ENCODE measurements at regions not wholly inside any gene's neighbourhood (a gene's known extent, or its start where the extent isn't known, plus 50 kb on each side); places are given as distances from the start of the nearest gene placed in this dataset.

DNA sequence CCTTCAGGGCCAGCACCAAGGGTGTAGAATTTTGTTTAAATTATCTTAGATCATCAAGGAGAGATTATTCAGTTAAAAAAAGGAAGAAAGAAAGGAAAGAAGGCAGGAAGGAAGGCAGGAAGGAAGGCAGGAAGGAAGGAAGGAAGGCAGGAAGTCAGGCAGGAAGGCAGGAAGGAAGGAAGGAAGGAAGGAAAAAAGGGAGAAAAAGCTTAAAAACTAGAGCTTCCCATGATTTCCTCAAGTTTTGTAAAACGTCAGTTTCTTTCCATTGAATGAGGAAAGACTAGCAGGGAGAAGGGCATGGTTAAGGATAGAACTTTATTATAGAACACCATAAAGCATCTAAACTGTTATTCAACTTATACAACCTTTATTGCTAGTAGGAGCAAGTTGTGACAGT is 2672.0 kb upstream of the PCDH20 start:
- DNase-seq = no peak

DNA sequence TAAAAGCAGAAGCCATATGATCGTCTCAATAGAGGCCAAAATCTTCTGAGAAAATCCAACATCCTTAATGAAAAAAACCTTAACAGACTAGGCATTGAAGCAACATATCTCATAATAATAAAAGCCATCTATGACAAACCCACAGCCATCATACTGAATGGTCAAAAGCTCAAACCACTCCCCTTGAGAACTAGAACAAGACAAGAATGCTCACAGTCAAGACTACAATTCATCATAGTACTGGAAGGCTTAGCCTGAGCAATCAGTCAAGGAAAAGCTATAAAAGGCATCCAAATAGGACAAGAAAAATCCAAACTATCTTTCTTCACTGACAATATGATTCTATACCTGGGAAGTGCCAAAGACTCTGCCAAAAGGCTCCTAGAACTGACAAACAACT is 2668.2 kb upstream of the PCDH20 start:
- DNase-seq = no peak

DNA sequence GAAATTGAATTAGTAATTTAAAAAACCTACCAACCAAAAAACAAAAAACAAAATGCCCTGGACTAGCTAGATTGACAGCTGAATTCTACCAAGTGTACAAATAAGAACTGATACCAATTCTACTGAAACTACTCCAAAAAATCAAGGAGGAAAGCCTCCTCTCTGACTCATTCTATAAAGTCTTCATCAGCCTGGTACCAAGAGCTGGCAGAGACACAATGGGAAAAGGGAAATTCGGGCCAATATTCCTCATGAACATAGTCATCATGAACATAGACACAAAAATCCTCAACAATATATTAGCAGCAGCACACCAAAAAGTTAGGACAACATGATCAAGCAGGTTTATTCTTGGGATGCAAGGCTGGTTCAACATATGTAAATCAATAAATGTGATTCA is 2667.7 kb upstream of the PCDH20 start:
- no peak for DNase-seq

DNA sequence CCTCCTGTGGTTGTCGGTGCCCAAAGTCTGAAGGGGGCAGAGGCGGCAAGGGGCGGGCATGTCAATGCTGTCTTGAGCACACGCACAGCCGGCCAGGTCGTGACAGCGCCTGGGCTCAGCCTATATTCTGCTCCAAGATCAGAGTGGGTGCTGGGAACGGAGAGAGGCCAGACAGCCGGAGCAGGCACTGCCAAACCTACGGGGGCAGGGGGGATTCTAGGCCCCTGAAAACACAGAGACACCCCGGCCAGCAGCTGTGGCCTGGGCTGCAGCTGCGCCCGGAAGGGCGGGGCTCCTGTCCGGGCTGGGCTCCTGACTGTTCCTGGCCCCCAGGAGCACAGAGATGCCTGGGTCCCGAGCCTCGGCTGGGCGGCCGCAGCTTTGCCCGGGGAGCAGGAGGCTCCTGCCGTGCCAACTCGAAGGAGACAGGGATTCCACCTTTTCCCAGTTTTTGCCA is 2662.9 kb upstream of the PCDH20 start:
- no peak for DNase-seq

DNA sequence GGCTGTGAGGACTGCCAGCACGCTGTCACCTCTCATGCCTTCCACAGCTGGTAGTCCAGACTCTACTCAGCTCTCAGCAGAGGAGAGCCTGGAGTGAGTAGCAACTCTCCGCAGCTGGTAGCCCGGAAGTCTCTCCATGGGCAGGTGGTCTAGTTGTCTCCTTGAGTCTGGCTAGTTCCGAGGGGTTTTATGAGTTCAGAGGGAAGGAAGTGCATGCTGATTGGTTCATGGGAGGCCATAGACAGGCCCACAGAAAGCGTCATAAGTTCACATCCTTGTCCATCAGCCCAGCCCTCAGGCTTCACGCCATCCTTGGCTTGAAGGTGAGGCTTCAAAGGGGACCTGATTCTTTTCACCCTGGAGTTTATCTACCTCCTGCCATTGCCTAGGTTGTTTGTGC is 2662.4 kb upstream of the PCDH20 start:
- DNase-seq = peak; percentile 93

DNA sequence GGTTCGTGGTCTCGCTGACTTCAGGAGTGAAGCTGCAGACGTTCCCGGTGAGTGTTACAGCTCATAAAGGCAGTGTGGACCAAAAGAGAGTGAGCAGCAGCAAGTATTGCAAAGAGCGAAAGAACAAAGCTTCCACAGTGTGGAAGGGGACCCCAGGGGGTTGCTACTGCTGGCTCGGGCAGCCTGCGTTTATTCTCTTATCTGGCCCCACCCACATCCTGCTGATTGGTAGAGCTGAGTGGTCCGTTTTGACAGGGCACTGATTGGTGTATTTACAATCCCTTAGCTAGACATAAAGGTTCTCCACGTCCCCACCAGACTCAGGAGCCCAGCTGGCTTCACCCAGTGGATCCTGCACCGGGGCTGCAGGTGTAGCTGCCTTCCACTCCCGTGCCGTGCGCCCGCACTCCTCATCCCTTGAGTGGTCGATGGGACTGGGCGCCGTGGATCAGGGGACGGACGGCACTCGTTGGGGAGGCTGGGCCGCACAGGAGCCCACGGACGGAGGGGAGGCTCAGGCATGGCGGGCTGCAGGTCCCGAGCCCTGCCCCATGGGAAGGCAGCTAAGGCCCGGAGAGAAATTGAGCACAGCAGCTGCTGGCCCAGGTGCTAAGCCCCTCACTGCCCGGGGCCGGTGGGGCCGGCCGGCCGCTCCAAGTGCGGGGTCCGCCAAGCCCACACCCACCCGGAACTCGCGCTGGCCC is 2661.6 kb upstream of the PCDH20 start:
- DNase-seq = peak; percentile 22

DNA sequence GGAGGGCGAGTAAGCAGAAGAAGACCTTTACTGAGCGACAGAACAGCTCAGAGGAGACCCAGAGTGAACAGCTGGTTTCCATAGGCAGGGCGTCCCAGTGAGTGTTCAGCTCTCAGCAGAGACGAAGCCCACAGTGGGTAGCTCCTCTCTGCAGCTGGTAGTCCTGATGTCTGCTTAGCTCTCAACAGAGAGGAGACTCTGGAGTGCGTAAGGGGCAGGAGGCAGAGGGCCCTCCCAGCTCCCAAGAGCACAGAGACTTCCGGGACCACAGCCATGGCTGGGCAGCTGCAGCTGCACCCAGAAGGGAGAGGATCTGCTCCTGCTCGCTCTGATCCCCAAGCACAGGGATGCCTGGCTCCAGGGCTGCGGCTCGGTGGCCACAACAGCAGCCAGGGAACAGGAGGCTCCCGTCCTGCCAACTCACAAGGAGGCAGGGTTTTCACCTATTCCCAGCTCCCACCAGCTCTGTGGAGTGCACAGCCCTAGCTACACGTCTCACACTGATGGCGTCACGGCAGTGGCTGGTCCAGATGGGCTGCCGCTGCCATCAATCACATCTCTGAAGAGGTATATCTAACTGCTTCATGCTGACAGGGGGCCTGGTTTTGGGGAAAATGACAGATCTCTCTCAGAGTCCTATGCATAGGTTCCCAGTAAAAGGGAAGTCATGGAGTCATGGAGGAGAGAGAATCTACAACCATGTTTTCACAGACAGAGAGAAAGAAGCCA is 2660.1 kb upstream of the PCDH20 start:
- DNase-seq = peak; percentile 56

DNA sequence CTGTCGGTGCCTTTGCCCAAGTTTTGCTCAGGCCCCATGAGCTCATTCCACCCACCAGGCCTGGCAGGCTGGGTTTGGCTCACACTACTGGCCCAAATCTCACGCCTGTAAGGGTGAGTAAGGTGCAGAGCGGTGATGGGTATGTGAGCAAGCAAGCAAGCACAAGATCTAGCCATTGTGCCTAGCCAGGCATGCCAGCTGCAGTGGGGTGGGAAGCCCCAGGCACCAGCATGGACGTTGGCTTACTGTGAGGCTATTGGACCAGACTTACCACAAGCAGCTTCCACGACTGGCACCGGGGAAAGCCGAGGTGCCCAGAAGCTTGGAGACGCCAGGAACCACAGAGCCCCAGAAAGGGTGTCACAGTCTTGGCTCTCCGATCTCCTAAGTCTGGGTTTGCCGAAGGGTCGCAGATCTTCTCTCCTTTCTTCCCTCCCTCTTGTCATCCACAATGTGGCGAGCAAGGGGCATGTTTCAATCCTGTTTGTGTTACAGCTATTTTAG is 2659.4 kb upstream of the PCDH20 start:
- DNase-seq = no peak

DNA sequence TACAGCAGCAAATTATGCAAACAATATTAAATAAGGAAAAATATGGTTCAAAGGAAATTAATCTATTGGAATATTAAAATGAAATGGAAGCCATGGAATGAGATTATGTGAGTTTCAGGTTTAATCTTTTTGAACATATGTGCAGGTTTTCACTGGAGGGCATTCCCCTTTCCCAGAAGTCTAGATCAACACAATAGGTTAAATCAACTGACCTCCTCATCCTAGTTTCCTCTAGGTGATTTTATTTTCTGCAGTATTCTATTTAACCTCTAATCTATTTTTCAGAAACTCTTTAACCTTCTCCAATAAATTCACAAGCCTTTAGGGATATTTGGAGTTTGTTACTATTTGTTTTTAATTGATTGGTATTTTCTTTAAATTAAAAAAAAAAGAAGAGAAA is 2657.6 kb upstream of the PCDH20 start:
- DNase-seq = no peak

DNA sequence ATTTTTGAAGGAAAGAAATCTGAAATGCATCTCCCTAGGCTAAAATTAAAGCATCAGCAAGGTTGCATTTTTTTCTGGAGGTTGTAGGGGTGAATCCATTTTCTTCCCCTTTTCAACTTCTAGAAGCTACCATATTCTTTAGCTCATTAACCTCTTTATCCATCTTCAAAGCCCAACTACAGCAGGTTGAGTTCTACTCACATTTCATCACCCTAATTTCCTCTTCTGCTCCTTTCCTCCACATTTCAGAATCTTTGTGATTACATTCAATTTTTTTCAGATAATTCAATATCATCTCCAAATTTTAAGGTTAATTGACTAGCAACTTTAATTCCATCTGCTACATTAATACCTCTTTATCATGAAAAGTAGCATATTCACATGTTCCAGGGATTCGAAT is 2655.7 kb upstream of the PCDH20 start:
- DNase-seq = no peak

DNA sequence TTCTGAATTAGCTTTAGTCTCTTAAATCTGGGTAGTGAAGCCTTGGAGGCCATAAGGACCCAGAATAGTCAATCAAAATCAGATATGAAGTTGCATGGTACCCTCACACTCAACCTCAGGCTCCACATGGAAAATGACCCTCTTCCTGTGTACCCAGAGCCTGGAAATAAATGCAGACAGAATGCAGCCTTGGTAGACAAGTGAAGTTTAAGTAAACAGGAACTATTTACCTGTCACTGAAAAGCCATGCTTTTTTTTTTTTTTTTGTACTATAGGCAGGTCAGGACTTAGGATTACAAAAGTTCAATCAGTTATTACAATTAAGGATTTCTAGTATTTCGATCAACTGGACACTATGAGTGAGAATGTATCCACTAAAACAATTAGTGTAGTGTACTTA is 2654.2 kb upstream of the PCDH20 start:
- DNase-seq = no peak

DNA sequence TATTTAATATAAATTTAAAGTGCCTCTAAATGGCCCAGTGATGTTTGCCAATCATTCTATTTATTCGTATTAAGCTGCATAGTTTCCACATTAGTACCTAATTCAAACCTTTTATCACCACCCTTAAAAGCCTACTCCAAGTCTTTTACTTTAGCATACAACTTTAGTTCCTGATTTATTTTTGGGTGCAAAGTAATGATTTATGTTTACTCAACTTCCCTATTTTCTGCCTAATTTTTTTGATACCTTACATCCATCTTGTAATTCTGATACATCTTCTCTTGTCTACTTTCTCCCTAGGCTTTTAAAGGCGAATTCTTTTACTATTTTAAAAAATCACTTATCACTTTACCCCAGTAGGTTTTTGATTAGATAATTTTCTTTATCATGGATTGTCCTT is 2651.1 kb upstream of the PCDH20 start:
- no peak for DNase-seq

DNA sequence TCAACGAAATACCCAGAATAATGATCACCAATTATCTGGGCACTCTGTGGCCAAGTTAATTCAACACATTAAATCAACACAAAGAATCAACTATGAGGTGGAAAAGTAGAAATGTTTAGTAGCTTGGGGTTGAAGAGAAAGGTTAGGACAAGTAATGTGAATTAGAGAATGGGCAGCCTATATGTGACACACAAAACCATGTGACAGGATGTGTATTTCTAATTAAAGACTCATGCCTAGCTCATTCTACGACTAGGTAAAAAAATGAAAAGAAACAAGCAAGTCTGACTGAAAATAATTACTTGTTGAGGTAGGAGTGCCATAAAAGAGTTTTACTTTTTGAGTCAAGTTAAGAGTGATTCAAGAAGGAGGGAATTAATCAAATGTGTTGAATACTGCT is 2646.0 kb upstream of the PCDH20 start:
- no peak for DNase-seq

DNA sequence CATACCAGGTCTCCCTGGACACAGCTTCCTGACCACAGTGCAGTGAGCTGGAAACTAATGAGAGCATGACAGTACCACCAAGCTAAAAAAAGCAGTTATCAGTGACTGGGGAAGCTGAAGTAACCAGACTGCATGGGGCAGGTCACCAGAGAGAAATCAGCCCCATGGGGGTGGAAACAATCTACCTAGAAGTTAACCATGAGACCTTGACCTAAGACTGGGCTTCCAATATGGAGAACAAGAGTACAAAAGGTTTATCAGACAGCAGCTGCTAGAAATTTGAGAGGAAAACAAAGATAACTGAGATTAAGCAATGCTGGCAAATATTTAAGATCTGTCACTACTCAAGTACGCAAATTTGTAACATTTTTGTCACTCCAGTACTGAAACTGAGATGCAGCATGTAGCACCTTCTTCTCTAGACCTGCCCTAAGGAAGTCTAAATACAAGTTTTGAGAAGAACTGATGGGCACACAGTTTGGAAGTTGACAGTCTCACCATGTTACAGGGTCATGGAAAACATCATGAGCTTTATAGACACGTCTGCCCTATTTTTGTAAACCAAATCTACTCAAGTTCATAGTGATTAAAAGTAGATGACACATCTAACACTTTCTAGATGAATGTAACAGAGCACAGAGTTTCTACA is 2641.8 kb upstream of the PCDH20 start:
- DNase-seq = no peak

DNA sequence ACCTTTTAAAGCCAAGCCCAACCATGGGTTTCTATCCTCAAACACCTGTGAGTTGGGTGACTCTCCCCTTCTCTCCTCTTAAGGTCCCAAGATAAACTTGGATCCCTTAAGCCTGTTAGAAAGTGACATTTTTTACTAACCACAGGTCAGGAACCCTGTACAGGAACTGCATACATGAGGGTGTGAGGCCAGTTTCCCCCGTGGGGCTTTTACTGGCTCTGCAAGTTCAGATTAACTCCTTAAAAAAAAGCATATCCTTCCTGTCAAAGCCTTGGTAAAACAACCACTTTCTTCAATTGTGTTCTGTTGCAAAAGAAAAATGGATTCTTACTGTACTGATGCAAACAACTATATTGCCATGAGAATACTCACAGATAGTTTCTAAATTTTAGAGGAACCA is 2638.7 kb upstream of the PCDH20 start:
- no peak for DNase-seq

DNA sequence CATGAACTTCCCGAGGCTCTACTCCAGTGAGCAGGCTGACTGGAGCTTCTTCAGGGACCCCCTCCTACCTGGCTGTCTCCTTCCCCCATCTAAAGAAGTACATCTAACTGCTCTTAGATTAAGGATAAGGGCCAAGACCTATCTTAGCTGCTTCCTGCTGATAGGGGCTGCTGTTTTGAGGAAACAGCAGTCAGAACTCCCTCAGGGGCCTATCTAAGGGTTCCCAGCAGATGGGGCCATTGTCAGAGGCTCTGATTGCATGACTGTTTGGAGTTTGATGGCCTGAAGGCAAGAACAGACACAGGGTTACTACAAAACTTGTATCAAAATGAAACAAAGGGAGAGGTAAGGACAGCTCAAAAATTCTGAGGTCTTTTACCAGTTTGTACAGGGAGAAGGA is 2636.9 kb upstream of the PCDH20 start:
- no peak for DNase-seq

DNA sequence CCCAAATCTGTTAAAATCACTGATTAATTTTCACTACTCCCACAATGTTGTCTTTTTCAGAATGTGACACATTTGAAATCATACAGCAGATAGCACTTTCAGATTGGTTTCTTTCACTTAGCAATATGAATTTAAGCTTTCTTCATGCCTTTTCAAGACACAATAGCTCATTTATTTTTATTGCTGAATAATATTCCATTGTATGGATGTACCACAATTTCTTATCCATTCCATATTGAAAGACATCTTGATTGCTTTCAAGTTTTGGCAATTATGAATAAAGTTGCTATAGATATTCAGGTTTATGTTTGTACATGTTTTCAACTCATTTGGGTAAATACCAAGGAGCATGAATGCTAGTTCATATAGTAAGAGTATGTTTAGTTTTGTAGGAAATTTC is 2635.6 kb upstream of the PCDH20 start:
- DNase-seq = no peak

DNA sequence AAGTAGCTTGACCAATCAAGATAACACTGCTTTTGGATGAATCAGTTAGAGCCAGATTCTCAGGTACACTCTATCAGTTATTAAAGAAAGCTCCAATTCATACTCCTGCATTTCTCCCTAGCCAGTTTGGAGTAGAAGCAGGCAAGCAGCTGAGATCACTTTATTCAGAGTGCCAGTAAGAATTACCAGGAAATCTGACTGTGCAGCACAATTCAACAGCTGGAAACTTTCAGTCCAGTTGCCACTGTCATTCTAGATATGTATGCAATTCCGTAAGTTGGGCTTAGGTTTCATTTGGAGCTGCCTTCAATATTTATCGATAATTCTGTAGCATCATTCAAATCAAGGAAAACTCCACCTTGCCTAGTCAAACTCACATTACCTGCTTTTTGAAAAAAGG is 2625.6 kb upstream of the PCDH20 start:
- no peak for DNase-seq

DNA sequence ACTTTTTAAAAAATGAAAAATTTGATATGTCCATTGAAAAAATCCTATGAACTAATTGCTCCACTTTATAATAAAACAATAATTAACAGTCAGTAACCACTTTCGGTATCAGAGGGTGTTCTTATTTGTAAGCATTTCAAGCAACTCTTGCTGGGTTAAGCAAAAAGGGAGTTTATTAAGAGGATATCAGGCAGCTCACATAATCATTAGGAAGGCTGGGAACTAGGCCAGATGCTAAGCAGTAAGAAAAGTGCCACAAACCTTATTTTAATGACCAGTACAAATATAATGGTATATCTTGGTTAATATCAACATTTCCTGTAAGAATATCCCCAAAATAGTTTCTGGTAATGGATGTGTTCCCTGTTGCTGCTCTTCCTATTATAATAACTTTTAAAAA is 2618.3 kb upstream of the PCDH20 start:
- DNase-seq = no peak

DNA sequence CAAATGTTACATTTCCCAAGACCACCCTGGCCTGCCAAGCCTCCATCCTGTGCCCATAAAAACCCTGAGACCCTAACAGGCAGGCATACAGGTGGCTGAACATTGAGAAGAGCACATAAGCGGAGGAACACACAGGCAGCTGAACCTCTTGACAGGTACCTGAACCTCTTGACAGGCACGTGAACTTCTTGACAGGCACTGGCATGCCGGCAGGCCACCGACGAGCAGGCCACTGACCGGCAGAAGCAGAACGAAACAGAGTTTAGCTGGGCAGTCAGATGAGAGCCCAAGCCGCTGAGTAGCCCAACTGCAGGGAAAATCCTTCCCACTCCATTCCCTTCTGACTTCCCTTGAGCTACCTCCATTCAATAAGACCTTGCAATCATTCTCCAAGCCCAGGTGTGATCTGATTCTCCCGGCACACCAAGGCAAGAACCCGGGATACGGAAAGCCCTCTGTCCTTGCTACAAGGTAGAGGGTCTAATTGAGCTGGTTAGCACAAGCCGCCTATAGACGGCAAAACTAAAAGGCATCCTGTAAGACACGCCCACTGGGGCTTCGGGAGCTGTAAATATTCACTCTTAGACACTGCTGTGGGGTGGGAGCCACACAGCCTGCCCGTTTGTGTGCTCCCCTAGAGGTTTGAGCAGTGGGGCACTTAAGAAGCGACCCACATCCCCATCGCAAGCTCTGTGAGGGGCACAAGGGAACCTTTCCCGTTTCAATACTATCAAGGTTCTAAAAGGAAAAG is 2613.9 kb upstream of the PCDH20 start:
- no peak for DNase-seq

DNA sequence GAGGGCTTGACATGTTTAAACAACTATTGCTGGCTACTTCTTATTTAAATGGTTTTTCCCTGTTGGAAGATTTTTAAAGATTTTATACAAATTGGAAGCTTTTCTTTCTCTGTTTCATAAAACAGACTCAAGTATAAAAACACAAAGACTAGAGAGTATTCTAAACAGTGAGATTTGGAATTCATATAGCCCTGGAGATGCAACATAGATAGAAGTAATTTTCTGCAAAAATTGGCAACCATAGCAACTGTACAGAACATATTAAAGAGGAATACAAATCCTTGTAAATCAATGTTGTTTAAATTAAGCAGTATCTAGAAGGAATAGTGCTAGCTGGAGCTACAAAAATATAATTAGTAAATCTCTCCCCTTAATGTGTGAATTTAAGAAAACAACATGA is 2612.9 kb upstream of the PCDH20 start:
- DNase-seq = no peak

DNA sequence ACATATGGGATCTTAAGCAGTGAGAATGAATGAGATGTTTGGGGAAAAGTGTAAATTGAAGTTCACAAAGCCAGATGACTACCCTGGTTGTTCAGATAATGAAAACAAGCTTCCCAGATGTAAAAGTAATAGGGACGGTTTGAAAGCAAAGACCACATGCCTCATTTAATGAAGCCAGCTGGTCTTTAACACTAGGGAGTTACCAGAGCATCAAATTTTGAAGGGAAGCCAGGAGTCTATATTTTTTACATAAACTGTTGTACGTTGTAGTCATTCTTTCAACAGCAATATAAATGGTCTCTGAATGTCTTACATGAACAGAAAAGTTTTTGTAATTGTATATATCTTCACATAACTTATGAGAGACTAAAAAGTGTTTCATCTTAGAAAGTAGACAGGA is 2604.5 kb upstream of the PCDH20 start:
- no peak for DNase-seq

DNA sequence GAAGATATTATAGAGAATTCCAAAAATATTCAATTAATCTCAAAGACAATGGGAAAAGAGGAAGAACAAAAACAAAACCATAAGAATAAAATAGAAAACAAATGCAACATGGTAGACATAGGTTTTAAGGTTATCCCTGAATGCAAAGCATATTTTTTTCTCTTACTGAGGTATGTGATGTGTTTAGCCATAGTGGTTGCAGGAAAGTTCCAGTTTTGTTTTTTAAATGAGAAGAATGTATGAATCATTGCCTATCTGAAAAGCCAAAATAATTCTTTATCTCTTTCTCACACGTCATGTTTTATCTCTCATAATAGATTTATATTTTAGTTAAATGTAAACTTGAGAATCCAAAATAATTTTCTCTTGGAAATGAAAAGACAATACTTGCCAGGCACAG is 2591.7 kb upstream of the PCDH20 start:
- DNase-seq = no peak
